RWPE2 (cell line): ENCODE measurements at regions not wholly inside any gene's neighbourhood (a gene's known extent, or its start where the extent isn't known, plus 50 kb on each side); places are given as distances from the start of the nearest gene placed in this dataset.

ENCODE experiments used
- ATAC-seq: fragments of 200-7000 bp; cut with Tn5 transposase; 3 replicates; pipeline ENCODE4 v1.9.1; 2021; ENCODE audit warnings: low read depth
- DNase-seq: peaks from one replicate; pipeline ENCODE4 v3.0.0-alpha.2; 2020; ENCODE audit warnings: low spot score
- H3K27ac ChIP-seq: fragments of 450-650 bp; 2 replicates; pipeline ENCODE4 v1.5.1; 2017; ENCODE audit warnings: mild to moderate bottlenecking; ENCODE audit not compliant: poor library complexity, severe bottlenecking
- H3K27me3 ChIP-seq: fragments of 250-450 bp; sonication (Bioruptor Pico); 2 replicates; pipeline ENCODE4 v1.5.1; 2021; ENCODE audit warnings: mild to moderate bottlenecking, moderate library complexity; ENCODE audit not compliant: insufficient read depth, poor library complexity, severe bottlenecking
- H3K36me3 ChIP-seq: fragments of 250-450 bp; sonication (Bioruptor Pico); 2 replicates; pipeline ENCODE4 v1.5.1; 2020; ENCODE audit warnings: low read depth, mild to moderate bottlenecking, moderate library complexity
- H3K4me1 ChIP-seq: fragments of 250-450 bp; sonication (Bioruptor Pico); 2 replicates; pipeline ENCODE4 v1.5.1; 2021; ENCODE audit warnings: mild to moderate bottlenecking, moderate library complexity; ENCODE audit not compliant: insufficient read depth, poor library complexity, severe bottlenecking
- H3K4me3 ChIP-seq: fragments of 250-450 bp; sonication (Bioruptor Pico); 2 replicates; pipeline ENCODE4 v1.5.1; 2021; ENCODE audit warnings: mild to moderate bottlenecking, moderate library complexity; ENCODE audit not compliant: severe bottlenecking
- H3K9me3 ChIP-seq: fragments of 250-450 bp; sonication (Bioruptor Pico); 2 replicates; pipeline ENCODE4 v1.5.1; 2021; ENCODE audit warnings: mild to moderate bottlenecking, moderate library complexity; ENCODE audit not compliant: severe bottlenecking
- CTCF ChIP-seq: fragments of 450-650 bp; IDR thresholded peaks from one replicate; pipeline ENCODE4 v1.5.1; 2017; ENCODE audit warnings: mild to moderate bottlenecking, moderate library complexity; ENCODE audit not compliant: poor library complexity, severe bottlenecking

GRCh38 chr20:48102076-48102787 lies 317.0 kb upstream of the SULF2 start:
- TF ChIP-seq CTCF, result no peak
- peak; percentile 64 for DNase-seq
- ATAC-seq, result no peak
- H3K4me3 ChIP-seq, result no peak overlapping the region
- H3K27ac ChIP-seq, result no peak overlapping the region
- peaks cover 16% of the 10 kb centered on the region for H3K4me1 ChIP-seq
- peaks cover 9% of the 10 kb centered on the region for H3K9me3 ChIP-seq
- H3K27me3 ChIP-seq, result no peaks in the 10 kb centered on the region
- no peaks in the 10 kb centered on the region for H3K36me3 ChIP-seq

- no peak for TF ChIP-seq CTCF
- H3K36me3 ChIP-seq, result no peaks in the 10 kb centered on the region
- no peak overlapping the region for H3K27ac ChIP-seq
- H3K4me3 ChIP-seq, result no peak overlapping the region
- H3K4me1 ChIP-seq, result peaks cover 16% of the 10 kb centered on the region
- DNase-seq (no peak), ATAC-seq (no peak)
- H3K27me3 ChIP-seq, result no peaks in the 10 kb centered on the region
- H3K9me3 ChIP-seq, result no peaks in the 10 kb centered on the region
These were observed 315.2 kb upstream of the SULF2 start for GRCh38 chr20:48100483-48100882.

DNA sequence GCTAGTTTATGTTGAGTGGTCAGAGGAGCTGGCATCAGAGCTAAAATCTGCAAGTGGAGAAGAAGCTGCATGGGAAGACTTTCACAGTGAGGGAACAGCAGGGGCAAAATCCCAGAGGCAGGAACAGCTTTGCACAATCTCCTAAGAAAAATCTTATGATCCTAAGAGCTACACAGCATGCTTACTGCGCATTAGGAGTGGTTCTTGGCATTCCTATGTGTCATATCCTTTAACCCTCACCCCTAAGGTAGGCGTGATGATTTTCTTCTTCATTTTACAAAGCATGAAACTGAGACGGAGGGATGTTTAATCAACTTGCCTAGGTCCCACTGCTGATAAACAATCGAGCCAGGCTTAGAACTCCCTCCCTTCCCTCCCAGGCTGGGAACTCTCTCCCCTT lies 313.6 kb upstream of the SULF2 start:
- Histone ChIP-seq H3K36me3 (no peaks in the 10 kb centered on the region), H3K4me3 (no peak overlapping the region), H3K27ac (peak overlapping the region; percentile 63), H3K9me3 (no peaks in the 10 kb centered on the region), H3K4me1 (peaks cover 16% of the 10 kb centered on the region), H3K27me3 (no peaks in the 10 kb centered on the region)
- no peak for TF ChIP-seq CTCF
- DNase-seq, result peak; percentile 65
- ATAC-seq, result peak; percentile 88

- DNase-seq (peak; percentile 54), ATAC-seq (peak; percentile 58)
- Histone ChIP-seq H3K4me3 (no peak overlapping the region), H3K36me3 (no peaks in the 10 kb centered on the region), H3K4me1 (peaks cover 16% of the 10 kb centered on the region), H3K27ac (peak overlapping the region; percentile 63), H3K9me3 (no peaks in the 10 kb centered on the region), H3K27me3 (no peaks in the 10 kb centered on the region)
- no peak for TF ChIP-seq CTCF
These were observed 312.8 kb upstream of the SULF2 start for GRCh38 chr20:48098099-48098498.
